ENCODE measurements at regions not wholly inside any gene's neighbourhood (a gene's known extent, or its start where the extent isn't known, plus 50 kb on each side); places are given as distances from the start of the nearest gene placed in this dataset.

GRCh38 chr5:155954701-155955445 lies 372.1 kb upstream of the SGCD start:
- Histone ChIP-seq H3K4me1 (ENCODE audit: control insufficient read depth in 4 of 4, insufficient read depth in 4 of 4, low read length in 3 of 4) (no peaks in the 10 kb centered on the region), H3K27me3 (ENCODE audit: control insufficient read depth in 4 of 4, insufficient read depth in 4 of 4, low read length in 3 of 4) (no peaks in the 10 kb centered on the region), H3K4me3 (ENCODE audit: low read depth in 1 of 3, low read length in 3 of 3) (no peak overlapping the region), H3K36me3 (ENCODE audit: control insufficient read depth in 4 of 4, insufficient read depth in 3 of 4, low read depth in 1 of 4, low read length in 3 of 4) (no peaks in the 10 kb centered on the region), H3K27ac (ENCODE audit: low read depth in 1 of 2, low read length in 2 of 2) (no peak overlapping the region), H3K9ac (ENCODE audit: low read depth in 1 of 2, low read length in 2 of 2) (no peak overlapping the region), H3K9me3 (ENCODE audit: control insufficient read depth in 4 of 4, low read length in 3 of 4) (no peaks in the 10 kb centered on the region)
- DNase-seq (ENCODE audit: low spot score) = no peak
- WGBS = 87% methylated on average over 6 of the region's 6 CpGs
- TF ChIP-seq ZBTB33 (IDR thresholded peaks at IDR 0.05) (no peak), SP1 (IDR thresholded peaks at IDR 0.05) (no peak), JUND (IDR thresholded peaks at IDR 0.05) (no peak), NR2F2 (IDR thresholded peaks at IDR 0.05) (no peak), EGR1 (IDR thresholded peaks at IDR 0.05; ENCODE audit: low read depth in 2 of 2) (no peak), FOXA1 (IDR thresholded peaks at IDR 0.05) (no peak), MAX (IDR thresholded peaks at IDR 0.05) (no peak), TAF1 (conservative IDR thresholded peaks at IDR 0.05) (no peak), HNF4G (IDR thresholded peaks at IDR 0.05) (no peak), HNF4A (conservative IDR thresholded peaks at IDR 0.05) (no peak), RXRA (IDR thresholded peaks at IDR 0.05) (no peak), RAD21 (IDR thresholded peaks at IDR 0.05) (no peak), GABPA (IDR thresholded peaks at IDR 0.05 in 1 of 2, conservative IDR thresholded peaks at IDR 0.05 in 1 of 2) (no peak)
- TF ChIP-seq, protein P1, sequence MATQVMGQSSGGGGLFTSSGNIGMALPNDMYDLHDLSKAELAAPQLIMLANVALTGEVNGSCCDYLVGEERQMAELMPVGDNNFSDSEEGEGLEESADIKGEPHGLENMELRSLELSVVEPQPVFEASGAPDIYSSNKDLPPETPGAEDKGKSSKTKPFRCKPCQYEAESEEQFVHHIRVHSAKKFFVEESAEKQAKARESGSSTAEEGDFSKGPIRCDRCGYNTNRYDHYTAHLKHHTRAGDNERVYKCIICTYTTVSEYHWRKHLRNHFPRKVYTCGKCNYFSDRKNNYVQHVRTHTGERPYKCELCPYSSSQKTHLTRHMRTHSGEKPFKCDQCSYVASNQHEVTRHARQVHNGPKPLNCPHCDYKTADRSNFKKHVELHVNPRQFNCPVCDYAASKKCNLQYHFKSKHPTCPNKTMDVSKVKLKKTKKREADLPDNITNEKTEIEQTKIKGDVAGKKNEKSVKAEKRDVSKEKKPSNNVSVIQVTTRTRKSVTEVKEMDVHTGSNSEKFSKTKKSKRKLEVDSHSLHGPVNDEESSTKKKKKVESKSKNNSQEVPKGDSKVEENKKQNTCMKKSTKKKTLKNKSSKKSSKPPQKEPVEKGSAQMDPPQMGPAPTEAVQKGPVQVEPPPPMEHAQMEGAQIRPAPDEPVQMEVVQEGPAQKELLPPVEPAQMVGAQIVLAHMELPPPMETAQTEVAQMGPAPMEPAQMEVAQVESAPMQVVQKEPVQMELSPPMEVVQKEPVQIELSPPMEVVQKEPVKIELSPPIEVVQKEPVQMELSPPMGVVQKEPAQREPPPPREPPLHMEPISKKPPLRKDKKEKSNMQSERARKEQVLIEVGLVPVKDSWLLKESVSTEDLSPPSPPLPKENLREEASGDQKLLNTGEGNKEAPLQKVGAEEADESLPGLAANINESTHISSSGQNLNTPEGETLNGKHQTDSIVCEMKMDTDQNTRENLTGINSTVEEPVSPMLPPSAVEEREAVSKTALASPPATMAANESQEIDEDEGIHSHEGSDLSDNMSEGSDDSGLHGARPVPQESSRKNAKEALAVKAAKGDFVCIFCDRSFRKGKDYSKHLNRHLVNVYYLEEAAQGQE (IDR thresholded peaks at IDR 0.05) = no peak
- TF ChIP-seq, protein P2, sequence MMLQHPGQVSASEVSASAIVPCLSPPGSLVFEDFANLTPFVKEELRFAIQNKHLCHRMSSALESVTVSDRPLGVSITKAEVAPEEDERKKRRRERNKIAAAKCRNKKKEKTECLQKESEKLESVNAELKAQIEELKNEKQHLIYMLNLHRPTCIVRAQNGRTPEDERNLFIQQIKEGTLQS (IDR thresholded peaks at IDR 0.05) = no peak
- TF ChIP-seq, protein P3, sequence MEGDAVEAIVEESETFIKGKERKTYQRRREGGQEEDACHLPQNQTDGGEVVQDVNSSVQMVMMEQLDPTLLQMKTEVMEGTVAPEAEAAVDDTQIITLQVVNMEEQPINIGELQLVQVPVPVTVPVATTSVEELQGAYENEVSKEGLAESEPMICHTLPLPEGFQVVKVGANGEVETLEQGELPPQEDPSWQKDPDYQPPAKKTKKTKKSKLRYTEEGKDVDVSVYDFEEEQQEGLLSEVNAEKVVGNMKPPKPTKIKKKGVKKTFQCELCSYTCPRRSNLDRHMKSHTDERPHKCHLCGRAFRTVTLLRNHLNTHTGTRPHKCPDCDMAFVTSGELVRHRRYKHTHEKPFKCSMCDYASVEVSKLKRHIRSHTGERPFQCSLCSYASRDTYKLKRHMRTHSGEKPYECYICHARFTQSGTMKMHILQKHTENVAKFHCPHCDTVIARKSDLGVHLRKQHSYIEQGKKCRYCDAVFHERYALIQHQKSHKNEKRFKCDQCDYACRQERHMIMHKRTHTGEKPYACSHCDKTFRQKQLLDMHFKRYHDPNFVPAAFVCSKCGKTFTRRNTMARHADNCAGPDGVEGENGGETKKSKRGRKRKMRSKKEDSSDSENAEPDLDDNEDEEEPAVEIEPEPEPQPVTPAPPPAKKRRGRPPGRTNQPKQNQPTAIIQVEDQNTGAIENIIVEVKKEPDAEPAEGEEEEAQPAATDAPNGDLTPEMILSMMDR (IDR thresholded peaks at IDR 0.05; ENCODE audit: low read depth, low read length, missing input control) = no peak

Measured in liver (tissue), 8 donors.